ENCODE measurements at regions not wholly inside any gene's neighbourhood (a gene's known extent, or its start where the extent isn't known, plus 50 kb on each side); places are given as distances from the start of the nearest gene placed in this dataset.

- no peak for DNase-seq (ENCODE audit: low read depth)
Measured at GRCh38 chr15:29455055-29455454, 185.4 kb upstream of the NSMCE3 start.

GRCh38 chr15:29454506-29454905, 184.9 kb upstream of the NSMCE3 start:
- DNase-seq (ENCODE audit: low read depth) = no peak

- peak; percentile 58 for DNase-seq (ENCODE audit: low read depth)
Measured at GRCh38 chr15:29452881-29453731, 183.5 kb upstream of the NSMCE3 start.

GRCh38 chr15:29451201-29451781, 181.7 kb upstream of the NSMCE3 start:
- DNase-seq (ENCODE audit: low read depth) = no peak

GRCh38 chr15:29449136-29449535, 179.5 kb upstream of the NSMCE3 start:
- no peak for DNase-seq (ENCODE audit: low read depth)

GRCh38 chr15:29448320-29448719, 178.7 kb upstream of the NSMCE3 start:
- no peak for DNase-seq (ENCODE audit: low read depth)

- DNase-seq (ENCODE audit: low read depth) = no peak
Measured at GRCh38 chr15:29446480-29446879, 176.9 kb upstream of the NSMCE3 start.

GRCh38 chr15:29442532-29442931, 172.9 kb upstream of the NSMCE3 start:
- DNase-seq (ENCODE audit: low read depth) = no peak

GRCh38 chr15:29440541-29440940, 170.9 kb upstream of the NSMCE3 start:
- DNase-seq (ENCODE audit: low read depth) = no peak

GRCh38 chr15:29438703-29439055, 169.1 kb upstream of the NSMCE3 start:
- no peak for DNase-seq (ENCODE audit: low read depth)

GRCh38 chr15:29437888-29438702, 168.5 kb upstream of the NSMCE3 start:
- DNase-seq (ENCODE audit: low read depth) = no peak

GRCh38 chr15:29435811-29436210, 166.2 kb upstream of the NSMCE3 start:
- DNase-seq (ENCODE audit: low read depth) = no peak

- no peak for DNase-seq (ENCODE audit: low read depth)
Measured at GRCh38 chr15:29434280-29434679, 164.7 kb upstream of the NSMCE3 start.

- no peak for DNase-seq (ENCODE audit: low read depth)
Measured at GRCh38 chr15:29433507-29434248, 164.1 kb upstream of the NSMCE3 start.

GRCh38 chr15:29433050-29433318, 163.4 kb upstream of the NSMCE3 start:
- no peak for DNase-seq (ENCODE audit: low read depth)

- no peak for DNase-seq (ENCODE audit: low read depth)
Measured at GRCh38 chr15:29432191-29433049, 162.8 kb upstream of the NSMCE3 start.

- DNase-seq (ENCODE audit: low read depth) = no peak
Measured at GRCh38 chr15:29430831-29431230, 161.2 kb upstream of the NSMCE3 start.

- DNase-seq (ENCODE audit: low read depth) = no peak
Measured at GRCh38 chr15:29430124-29430523, 160.5 kb upstream of the NSMCE3 start.

- DNase-seq (ENCODE audit: low read depth) = no peak
Measured at GRCh38 chr15:29429584-29429983, 160.0 kb upstream of the NSMCE3 start.

- no peak for DNase-seq (ENCODE audit: low read depth)
Measured at GRCh38 chr15:29428925-29429573, 159.4 kb upstream of the NSMCE3 start.

GRCh38 chr15:29425864-29426263, 156.2 kb upstream of the NSMCE3 start:
- DNase-seq (ENCODE audit: low read depth) = no peak

Data from CMK (cell line).